GM12872 (cell line): ENCODE measurements at regions not wholly inside any gene's neighbourhood (a gene's known extent, or its start where the extent isn't known, plus 50 kb on each side); places are given as distances from the start of the nearest gene placed in this dataset.

ENCODE experiments used
- CTCF ChIP-seq: IDR thresholded peaks from 3 replicates; pipeline ENCODE4 v1.5.1; 2011; ENCODE audit warnings: low read depth, mild to moderate bottlenecking, low read length, moderate library complexity; ENCODE audit not compliant: insufficient read depth

DNA sequence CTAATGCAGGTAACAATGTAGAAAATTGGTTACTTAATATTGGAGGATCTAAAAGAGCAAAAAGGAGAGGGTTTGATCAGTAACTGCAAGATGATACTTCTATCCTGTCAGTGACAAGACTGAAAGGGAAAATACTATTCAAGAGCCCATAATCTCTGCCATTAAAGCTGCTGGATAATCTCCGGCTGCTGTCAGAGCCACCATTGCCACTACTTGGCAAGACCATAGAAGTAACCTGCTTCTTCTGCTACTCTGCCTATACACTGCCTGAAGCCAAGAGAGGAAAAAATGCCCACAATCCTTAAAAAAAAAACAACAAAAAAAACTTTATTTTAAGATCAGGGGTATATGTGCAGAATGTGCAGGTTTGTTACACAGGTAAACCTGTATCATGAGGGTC lies 386.5 kb upstream of the ID4 start:
- TF ChIP-seq CTCF = no peak

GRCh38 chr6:19452495-19452894 lies 384.7 kb upstream of the ID4 start:
- no peak for TF ChIP-seq CTCF

DNA sequence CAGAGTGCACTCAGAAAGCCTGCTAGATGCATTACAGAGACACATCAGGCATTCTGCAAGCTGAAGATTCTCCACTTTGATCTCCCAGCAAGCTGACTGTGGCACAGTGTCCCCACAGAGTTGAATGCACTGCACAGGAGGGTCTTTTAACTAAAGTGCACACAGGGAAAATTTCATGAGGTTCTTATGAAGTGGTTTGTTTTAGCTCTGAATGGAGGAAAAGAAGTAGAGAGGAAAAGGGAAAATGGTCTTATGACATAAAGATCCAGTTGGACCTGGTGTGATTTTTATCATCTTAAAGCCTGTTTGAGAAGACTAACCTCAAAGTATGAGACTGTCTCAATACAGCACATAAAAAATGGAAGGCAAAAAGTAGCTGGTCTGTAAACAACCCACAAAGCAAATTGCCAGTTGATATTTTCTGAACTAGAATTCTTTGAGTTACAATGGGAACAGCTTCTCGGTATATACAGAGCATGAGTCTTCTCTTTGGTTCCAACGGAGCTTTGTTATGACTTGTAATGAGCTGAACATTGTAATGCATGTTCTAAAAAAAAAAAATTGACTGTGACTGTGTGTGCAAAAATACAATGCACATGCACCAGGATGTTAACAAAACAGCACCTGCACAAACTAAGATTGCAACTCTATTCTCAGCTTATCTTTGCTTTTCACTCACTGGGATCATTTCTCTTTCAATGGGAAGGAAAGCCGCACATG lies 383.0 kb upstream of the ID4 start:
- TF ChIP-seq CTCF = no peak

DNA sequence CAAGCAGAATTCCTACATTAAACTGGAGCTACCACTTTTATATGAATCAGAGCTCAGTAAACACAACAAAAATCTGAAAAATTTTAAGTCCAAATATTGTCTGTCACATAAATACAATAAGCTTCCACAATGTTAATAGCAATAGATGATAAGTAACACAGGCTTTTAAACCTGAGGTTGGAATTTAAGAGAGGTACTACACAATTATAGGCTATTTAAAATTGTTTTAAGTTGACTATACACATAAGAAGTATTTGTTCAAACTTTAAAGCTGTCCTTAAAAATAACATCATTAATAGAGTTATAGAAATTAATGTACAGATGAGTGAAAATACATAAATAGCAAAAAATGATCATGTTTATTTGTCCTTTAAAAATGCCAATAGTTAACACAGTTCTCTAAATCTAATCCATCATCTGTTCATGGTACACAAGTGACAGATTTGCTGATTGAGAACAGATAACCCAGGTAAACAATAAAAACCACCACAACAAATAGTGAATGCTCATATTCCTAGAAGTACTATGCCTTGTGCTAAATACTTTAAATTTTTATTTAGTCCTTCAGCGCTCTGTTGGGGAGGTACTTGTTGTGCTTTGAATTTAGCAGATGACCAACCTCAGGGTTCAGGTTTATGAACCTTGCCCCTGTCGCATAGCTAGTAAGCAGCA lies 382.3 kb upstream of the ID4 start:
- no peak for TF ChIP-seq CTCF

DNA sequence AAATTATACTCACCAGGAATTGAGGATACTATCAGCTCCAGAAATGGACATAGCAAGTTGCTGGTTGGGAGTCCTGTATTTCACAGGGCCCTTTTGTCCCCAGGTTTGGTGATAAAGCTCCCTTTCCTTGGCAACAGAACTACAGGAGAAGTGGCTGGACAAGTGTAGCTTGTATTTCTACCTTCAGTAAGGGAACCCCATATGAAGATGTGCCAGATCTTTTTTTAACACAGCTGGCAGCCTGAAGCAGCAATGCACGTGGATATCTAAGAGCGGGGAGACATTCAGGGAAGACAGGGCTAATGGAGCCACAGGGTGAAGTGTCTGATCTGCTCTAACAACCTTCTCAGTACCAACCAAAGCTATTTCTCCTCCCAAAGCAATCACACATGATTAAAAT lies 373.9 kb upstream of the ID4 start:
- no peak for TF ChIP-seq CTCF

GRCh38 chr6:19463925-19464324 lies 373.2 kb upstream of the ID4 start:
- no peak for TF ChIP-seq CTCF

- no peak for TF ChIP-seq CTCF
Measured at GRCh38 chr6:19465256-19465655, 371.9 kb upstream of the ID4 start.
